HG02678 (cell line): ENCODE measurements at regions not wholly inside any gene's neighbourhood (a gene's known extent, or its start where the extent isn't known, plus 50 kb on each side); places are given as distances from the start of the nearest gene placed in this dataset.
"Not testable (repeated sequence)": the region's sequence is repeated elsewhere in the genome, so short reads cannot be mapped to it uniquely, and the experiment has no call there.

Source experiments
- ATAC-seq: cut with Tn5 transposase; IDR thresholded peaks from one replicate; pipeline ENCODE4 v1.9.1; 2021; ENCODE audit warnings: mild to moderate bottlenecking, moderate library complexity; ENCODE audit not compliant: unreplicated experiment

DNA sequence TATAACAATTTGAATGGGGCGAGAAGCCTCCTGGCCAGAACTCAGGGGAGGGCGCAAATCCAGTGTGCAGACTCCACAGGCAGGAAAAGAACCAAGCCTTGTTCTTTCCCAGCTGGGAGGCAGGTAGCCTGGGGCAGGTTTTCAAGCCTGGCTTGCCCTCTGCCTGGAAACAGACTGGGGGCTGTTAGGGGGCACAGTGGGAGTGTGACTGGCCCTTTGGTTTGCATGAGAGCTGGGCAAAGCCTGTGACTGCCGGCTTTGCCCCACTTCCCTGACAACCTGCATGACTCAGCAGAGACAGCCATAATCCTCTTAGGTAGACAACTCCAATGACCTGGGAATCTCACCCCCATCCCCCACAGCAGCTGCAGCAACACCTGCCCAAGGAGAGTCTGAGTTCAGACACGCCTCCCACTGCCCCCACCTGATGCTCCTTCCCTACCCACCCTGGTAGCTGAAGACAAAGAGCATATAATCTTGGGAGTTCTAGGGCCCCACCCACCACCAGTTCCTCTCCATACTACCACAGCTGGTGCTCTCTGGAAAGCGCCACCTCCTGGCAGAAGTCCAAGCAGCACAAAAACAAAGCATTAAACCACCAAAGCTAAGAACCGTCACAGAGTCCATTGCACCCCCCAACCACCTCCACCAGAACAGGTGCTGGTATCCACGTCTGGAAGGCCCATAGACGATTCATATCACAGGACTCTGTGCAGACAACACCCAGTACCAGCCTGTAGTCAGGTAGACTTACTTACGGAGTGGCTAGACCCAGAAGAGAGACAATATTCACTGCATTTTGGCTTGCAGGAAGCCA, 402.5 kb downstream of the STK39 start:
- no peak for ATAC-seq

GRCh38 chr2:167843657-167844056, 403.7 kb downstream of the STK39 start:
- ATAC-seq, result no peak

- ATAC-seq, result no peak
These were observed 404.2 kb downstream of the STK39 start for GRCh38 chr2:167843217-167843616.

DNA sequence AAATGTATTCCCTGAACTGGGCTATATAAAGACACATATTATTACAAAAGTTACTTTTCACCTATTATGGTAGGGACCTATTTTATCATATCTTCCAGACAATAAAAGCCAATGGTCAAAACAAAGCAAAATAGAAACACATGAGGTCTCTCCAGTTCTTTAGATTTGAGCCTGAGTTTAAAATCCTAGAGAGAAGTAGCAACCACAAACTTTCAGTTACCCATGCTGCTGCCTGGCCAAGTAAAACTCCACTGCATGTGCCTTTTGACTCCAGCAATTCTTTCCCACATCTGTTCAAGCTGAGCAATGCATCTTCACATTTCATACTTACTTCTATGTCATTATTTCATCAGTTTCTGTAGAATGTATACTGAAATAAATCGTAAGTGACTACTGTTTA, 405.3 kb downstream of the STK39 start:
- no peak for ATAC-seq

- ATAC-seq, result not testable (repeated sequence)
These were observed 412.1 kb downstream of the STK39 start for GRCh38 chr2:167835290-167835689.

- ATAC-seq, result no peak
These were observed 412.7 kb downstream of the STK39 start for GRCh38 chr2:167834707-167835106.

DNA sequence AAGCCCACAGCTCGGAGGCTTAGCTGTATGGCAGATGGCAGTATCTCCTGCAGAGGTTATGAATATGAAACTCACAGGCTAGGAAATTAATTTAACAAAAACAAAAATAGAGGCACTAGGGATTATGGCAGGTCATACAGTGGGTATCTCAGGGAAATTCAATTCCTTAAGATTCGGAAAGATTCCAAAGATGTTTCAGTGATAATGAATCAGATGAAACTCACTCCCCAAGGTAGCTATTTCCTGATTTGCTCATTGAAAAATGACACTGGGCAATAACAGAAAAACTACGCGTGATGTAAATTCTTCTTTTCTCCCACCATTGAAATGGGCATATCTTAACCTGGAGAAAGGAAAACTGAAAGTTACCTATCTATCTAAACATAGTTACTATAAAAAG, 414.1 kb downstream of the STK39 start:
- ATAC-seq, result no peak

DNA sequence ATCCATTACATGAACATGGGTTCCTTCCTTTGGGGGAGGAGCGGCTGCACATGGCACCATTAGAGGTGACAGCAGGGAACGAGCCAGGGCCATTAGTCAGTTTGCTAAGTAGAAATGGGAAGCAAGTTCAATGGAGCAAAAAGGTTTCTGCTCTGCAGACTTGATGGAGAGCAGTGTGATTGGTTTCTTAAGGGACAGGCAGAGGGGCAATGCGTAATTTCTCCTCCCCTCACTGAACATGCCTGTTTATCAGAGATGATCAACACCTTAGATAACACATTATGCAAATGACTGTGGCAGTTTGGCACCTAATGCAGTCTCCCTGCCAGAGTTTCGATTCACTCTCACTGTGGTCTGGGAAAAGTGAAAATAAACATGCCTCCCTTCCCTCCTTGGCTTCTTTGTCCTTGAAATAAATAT, 414.5 kb downstream of the STK39 start:
- ATAC-seq, result no peak

DNA sequence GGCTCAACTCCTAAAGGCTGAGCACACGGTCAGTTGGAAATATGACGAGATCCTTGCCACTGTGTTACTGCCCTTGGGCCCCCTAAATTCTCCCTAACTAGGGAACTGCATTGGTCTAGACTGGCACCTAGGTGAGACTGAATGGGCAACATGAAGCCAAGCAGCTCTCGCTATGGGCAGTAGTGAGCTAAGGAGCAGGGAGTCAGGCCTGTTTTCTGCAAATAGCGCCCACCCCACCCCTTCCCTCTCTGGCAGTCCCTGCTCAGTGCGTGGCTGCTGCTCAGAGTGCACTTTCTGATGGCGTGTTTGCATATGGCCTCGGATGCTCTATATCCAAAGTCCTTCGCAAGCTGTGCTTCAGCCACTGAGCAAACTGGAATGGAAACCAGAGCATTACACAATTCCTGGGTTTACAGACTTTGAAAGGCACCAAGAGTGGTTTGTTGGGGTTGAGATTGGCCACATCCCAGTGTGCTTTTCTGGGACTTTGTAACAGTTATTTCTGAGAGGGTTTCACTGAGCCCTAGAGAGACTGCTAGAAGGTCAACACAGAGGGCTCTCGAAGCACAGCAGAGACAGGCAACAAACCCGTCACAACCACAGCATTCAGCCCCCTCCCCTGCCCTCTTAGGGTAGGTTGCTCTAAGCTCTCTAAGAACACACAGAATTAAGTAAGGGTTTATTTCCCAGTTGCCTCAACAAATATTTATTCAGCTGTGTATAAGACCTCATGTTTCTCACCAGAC, 419.9 kb downstream of the STK39 start:
- no peak for ATAC-seq

- no peak for ATAC-seq
These were observed 420.5 kb downstream of the STK39 start for GRCh38 chr2:167826906-167827305.

DNA sequence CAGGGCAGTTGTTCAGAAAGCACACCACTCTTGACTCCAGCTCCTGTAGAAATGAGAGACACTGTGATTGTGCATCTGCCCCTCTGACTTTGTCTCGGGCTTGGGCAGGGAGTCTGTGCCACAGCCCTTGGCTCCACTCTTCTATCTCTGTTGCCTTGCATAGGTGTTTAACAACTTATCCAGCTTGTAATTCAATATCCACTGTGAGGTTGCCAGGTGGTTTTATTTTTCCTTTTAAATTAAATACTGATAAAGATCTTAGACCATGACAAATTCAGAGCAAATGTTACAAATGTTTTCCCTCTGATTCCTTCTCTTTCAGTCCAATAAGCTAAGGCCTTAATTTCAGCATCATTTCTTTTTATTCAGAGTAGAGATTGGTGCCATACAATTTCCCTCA, 421.7 kb downstream of the STK39 start:
- no peak for ATAC-seq

GRCh38 chr2:167822690-167823465, 424.5 kb downstream of the STK39 start:
- no peak for ATAC-seq

DNA sequence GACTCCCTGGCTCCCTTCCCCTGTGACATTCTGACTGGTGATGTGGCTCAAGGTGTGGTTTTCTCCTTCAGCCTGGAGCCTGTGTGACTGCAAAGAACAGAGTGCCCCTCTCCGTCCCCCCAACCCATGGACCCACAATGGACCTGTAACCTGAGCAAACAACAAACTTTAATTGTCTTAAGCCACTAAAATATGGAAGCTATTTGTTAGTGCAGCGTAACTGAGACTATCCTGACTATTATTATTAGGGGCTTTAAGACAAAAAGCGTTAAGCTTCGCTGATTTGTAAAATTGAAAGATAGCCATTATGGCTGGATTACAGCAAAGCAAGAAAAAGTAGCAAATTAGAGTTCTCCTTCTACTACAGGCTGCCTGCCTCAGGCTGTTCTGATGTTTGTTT, 426.9 kb downstream of the STK39 start:
- ATAC-seq, result no peak

- no peak for ATAC-seq
These were observed 428.9 kb downstream of the STK39 start for GRCh38 chr2:167818521-167818920.

DNA sequence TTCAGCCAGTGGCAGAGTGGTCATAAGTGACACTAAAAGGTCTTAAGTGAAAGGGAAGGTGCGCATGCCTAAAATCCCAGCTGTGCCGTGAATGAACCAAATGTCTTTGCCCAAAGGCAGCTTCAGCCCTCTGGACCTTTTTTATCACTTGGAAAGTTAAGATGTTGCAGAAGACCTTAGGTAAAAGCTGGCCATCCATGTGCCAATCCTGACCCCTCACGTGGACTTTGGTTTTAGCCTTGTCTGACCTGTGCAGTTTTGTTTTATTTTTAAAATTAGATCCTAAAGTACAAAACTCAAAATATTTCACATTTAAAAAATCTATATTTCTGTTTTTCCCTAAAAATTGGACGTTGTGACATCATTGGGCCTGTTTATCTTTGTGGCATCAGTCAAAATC, 429.5 kb downstream of the STK39 start:
- ATAC-seq, result no peak

- no peak for ATAC-seq
These were observed 430.0 kb downstream of the STK39 start for GRCh38 chr2:167817422-167817821.

- ATAC-seq, result no peak
These were observed 430.5 kb downstream of the STK39 start for GRCh38 chr2:167816874-167817290.

DNA sequence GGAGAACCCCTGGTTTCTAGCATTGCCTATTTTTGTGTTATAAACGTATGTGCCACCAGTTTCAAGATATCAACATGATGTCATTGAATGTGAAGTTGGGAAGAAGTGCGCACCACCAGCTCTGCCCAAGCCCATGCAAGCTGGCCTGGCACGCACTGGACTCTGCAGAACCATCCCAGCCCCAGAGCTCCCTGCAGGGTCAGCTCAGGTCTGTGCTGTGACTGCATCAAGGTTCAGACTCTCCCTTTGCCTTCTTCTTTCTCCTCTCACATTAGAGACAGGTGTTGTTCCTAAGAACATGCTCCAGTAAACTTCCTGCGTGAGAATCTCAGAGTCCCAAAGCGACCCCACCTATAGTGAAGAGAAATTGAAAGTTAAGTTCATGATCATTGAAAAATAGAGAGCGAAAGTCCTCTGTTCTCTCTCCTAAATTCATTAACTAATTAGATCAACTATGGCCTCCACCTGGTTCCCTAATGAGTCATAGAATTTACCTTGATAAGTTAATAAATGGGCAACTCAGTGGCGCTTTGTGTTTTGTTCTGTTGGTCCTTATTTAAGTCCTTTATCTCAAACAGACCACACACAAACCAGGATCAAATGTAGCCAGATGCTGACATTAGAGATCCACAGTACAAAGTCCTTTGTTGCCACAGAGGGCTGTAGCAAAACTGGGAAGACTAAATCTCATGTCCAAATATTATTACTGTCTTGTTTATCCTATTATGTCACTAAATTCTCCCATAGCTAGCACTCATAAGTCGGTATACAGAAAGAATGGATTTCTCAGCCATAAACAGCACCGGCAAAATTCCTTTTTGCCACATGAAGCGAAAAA, 432.3 kb downstream of the STK39 start:
- peak; percentile 88 for ATAC-seq

GRCh38 chr2:167814482-167814880, 432.9 kb downstream of the STK39 start:
- ATAC-seq, result not testable (repeated sequence)

- not testable (repeated sequence) for ATAC-seq
These were observed 437.6 kb downstream of the STK39 start for GRCh38 chr2:167809799-167810198.
